ENCODE measurements at regions not wholly inside any gene's neighbourhood (a gene's known extent, or its start where the extent isn't known, plus 50 kb on each side); places are given as distances from the start of the nearest gene placed in this dataset.
A peak's percentile ranks its signal among the peaks of the same experiment; 100 is the strongest.

DNA sequence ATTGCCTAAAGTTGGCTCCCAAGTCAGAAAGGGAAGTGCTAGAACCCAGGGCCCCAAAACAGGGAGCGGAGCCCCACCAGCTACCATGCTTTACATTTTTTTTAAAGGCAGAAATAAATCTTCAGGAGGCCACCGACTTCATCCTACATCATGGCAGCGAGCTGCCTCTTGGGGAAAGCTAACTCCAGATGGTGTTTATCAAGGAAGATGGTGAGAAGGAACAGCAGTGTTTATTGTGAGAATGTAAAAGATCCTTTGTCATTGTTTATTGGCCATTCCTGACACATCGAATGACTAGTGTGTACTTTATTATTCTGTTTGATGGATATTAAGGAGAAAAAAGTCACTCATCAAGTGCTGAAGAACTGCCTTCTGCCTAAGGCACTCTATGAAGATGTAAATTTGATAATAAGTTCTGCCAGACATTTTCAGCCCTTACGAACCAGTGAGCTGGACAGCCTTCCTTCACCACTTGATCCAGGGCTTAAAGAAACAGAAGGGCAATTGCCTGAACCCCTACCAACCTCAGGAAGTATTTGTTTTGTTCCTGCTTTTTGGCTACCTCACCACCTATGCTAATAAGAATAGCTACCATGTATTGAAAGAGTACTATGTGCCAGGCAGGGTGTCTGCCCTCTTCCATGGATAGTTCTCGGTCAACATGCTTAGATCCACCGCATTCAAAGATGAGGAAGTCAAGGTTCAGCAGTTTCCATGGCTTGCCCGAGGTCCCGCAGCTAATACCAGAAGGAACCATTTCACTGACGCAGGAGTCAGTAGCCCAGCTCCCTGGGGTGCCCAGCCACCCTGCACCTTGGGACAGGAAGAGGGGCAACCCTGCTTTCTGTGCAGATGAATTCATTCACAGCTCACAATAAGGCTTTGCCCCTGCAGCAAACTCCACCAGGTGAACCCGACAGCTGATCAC is 194.7 kb upstream of the RREB1 start:
- TF ChIP-seq, protein P1, sequence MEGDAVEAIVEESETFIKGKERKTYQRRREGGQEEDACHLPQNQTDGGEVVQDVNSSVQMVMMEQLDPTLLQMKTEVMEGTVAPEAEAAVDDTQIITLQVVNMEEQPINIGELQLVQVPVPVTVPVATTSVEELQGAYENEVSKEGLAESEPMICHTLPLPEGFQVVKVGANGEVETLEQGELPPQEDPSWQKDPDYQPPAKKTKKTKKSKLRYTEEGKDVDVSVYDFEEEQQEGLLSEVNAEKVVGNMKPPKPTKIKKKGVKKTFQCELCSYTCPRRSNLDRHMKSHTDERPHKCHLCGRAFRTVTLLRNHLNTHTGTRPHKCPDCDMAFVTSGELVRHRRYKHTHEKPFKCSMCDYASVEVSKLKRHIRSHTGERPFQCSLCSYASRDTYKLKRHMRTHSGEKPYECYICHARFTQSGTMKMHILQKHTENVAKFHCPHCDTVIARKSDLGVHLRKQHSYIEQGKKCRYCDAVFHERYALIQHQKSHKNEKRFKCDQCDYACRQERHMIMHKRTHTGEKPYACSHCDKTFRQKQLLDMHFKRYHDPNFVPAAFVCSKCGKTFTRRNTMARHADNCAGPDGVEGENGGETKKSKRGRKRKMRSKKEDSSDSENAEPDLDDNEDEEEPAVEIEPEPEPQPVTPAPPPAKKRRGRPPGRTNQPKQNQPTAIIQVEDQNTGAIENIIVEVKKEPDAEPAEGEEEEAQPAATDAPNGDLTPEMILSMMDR (conservative IDR thresholded peaks at IDR 0.05): no peak
- no peak for TF ChIP-seq ZFX (IDR thresholded peaks at IDR 0.05)
- H3K27ac ChIP-seq: no peak overlapping the region

- TF ChIP-seq, protein P1 (conservative IDR thresholded peaks at IDR 0.05): no peak
- no peak for TF ChIP-seq ZFX (IDR thresholded peaks at IDR 0.05)
- H3K27ac ChIP-seq: peak overlapping the region; percentile 81
These were observed 192.5 kb upstream of the RREB1 start for GRCh38 chr6:6915219-6915618.

DNA sequence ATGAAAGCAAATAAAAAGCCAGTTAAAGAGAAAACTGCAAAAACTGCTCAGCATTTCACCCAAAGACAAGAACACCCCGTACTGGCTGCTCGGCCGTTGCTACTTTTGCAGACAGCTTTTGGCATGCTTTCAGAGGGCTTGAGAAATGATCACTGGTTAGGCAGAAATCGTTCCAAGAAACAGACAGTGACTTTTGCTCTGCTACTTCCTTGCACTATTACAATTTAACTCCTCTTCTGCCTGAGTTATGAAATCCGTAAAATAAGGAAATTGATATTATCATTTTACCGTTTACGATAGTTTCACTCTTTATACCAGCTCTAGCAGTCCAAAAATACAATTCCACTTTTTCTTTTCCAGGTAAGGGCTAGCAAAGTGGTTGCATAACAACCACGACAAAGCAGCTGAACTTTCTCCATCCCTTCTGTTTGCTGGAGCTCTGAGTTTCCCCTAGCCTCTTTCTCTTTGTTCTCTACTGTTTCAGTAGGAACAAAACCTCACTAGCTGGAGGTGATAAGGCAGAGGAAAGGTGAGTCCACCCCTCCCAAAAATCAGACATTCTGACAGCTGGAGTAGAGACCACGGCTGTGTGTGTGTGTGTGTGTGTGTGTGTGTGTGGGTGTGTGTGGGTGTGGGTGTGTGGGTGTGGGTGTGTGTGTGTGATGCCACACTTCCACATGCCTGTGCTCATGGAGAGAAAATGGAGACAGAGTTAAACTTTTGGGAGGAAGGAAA is 191.8 kb upstream of the RREB1 start:
- TF ChIP-seq, protein P1 (conservative IDR thresholded peaks at IDR 0.05): no peak
- TF ChIP-seq ZFX (IDR thresholded peaks at IDR 0.05): no peak
- peak overlapping the region; percentile 81 for H3K27ac ChIP-seq

- TF ChIP-seq, protein P1 (conservative IDR thresholded peaks at IDR 0.05): no peak
- TF ChIP-seq ZFX (IDR thresholded peaks at IDR 0.05): no peak
- peak overlapping the region; percentile 81 for H3K27ac ChIP-seq
These were observed 191.2 kb upstream of the RREB1 start for GRCh38 chr6:6916598-6916997.

GRCh38 chr6:6918216-6918983 is 189.4 kb upstream of the RREB1 start:
- TF ChIP-seq ZFX (IDR thresholded peaks at IDR 0.05): no peak
- TF ChIP-seq, protein P1 (conservative IDR thresholded peaks at IDR 0.05): no peak
- H3K27ac ChIP-seq: no peak overlapping the region

DNA sequence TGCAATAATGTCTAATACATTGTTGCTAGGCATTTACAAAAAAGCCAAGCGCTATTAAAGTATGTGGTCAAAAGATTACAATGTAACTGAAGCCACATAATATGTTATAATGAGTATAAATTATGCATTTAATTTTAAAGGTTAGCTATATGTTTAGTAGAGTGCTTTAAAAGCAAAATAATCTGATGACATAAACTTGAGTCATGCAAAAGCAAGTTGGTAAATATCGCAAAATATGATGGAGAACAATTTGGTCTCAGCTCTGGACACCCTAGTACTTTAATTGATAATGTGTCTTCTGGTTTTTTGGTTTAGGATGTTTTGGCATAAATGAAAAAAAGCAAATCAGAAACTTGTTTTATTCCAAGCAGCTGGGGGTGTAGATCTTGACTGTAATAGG is 188.6 kb upstream of the RREB1 start:
- no peak for TF ChIP-seq ZFX (IDR thresholded peaks at IDR 0.05)
- TF ChIP-seq, protein P1 (conservative IDR thresholded peaks at IDR 0.05): no peak
- H3K27ac ChIP-seq: no peak overlapping the region
